Psoas muscle (tissue), 7 donors: ENCODE measurements at regions not wholly inside any gene's neighbourhood (a gene's known extent, or its start where the extent isn't known, plus 50 kb on each side); places are given as distances from the start of the nearest gene placed in this dataset.

ENCODE experiments used
- ATAC-seq, 4 donors: fragments of 200-7000 bp; cut with Tn5 transposase; one replicate each; pipeline ENCODE4 v1.9.1; 2020; ENCODE audit warnings: moderate library complexity in 3 of 4, mild to moderate bottlenecking in 2 of 4
- DNase-seq, 2 donors: peaks; one replicate each; pipeline ENCODE4 v3.0.0-alpha.2; 2020
- H3K27ac ChIP-seq: fragments of 200-600 bp; one replicate; pipeline ENCODE4 v1.8.0; 2022
- H3K27me3 ChIP-seq, 3 donors: fragments of 200-600 bp in 1 of 3; one replicate each; pipeline versions ENCODE4 v1.6.1 to v1.8.0; 2013 to 2022; ENCODE audit warnings: low read length in 2 of 3, mild to moderate bottlenecking in 2 of 3, moderate library complexity in 1 of 3; ENCODE audit not compliant: insufficient read depth in 3 of 3
- H3K36me3 ChIP-seq, 2 donors: fragments of 200-600 bp in 1 of 2; one replicate each; pipeline versions ENCODE4 v1.6.1 to v1.8.0; 2013 to 2022; ENCODE audit warnings: low read depth in 1 of 2, mild to moderate bottlenecking in 1 of 2, moderate library complexity in 1 of 2; ENCODE audit not compliant: insufficient read depth in 1 of 2
- H3K4me1 ChIP-seq: fragments of 200-600 bp; one replicate; pipeline ENCODE4 v1.8.0; 2022
- H3K4me3 ChIP-seq: fragments of 200-600 bp; one replicate; pipeline ENCODE4 v1.8.0; 2022; ENCODE audit warnings: mild to moderate bottlenecking
- H3K9me3 ChIP-seq: fragments of 200-600 bp; one replicate; pipeline ENCODE4 v1.8.0; 2022
- WGBS, 3 donors: extraction: QIAGEN DNeasy Blood & Tissue Kit; methylation state at CpG; one replicate each; pipeline versions ENCODE4 v1.1.6 to v1.1.7; 2013; 5-methylcytosine and 5-hydroxymethylcytosine counted together
- intact Hi-C, 2 donors: fragments of 100-400 bp; cut with DNase I; formaldehyde crosslinking; loops; one replicate each; pipeline versions ENCODE4 v1.11.0 to v1.14.2; 2022
- TF ChIP-seq, protein P1 (sequence below): fragments of 200-600 bp; IDR thresholded peaks from one replicate; pipeline ENCODE4 v1.8.0; 2022; ENCODE audit warnings: antibody characterized with exemption
- donor health status: healthy with polysubstance abuse.
- donor health status: DM: no; HTN: no; CAD: no; lungs with moderate emphysema.
- donor health status: Bipolar disorder and iron deficiency.
- donor health status: healthy.
- donor health status: DM: yes; HTN: yes; CAD: no.
- donor health status: DM: no; HTN: no; CAD: no.
- donor health status: DM: yes; HTN: yes; CAD: no.

DNA sequence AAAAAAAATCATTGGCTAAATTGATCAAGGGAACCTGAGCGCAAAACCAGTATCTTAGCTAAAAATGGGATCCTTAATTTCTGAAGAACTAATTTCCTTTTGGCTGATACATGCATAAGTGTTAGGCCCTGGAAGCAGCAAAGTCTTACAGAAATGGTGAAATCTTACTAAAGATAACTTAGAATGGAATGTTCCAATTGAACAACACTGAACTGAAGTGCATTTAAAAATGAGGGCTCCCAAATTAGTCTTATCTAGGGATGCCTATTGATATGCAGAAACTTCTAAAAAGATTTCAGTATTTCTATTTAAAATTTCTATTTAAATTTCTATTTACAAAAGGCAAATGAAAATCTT, 120.7 kb upstream of the BANK1 start:
- ATAC-seq, result no peak
- intact Hi-C loops, result no loop called here
- no peak overlapping the region for H3K4me3 ChIP-seq
- peaks cover 10% of the 10 kb centered on the region for H3K9me3 ChIP-seq
- TF ChIP-seq, protein P1, sequence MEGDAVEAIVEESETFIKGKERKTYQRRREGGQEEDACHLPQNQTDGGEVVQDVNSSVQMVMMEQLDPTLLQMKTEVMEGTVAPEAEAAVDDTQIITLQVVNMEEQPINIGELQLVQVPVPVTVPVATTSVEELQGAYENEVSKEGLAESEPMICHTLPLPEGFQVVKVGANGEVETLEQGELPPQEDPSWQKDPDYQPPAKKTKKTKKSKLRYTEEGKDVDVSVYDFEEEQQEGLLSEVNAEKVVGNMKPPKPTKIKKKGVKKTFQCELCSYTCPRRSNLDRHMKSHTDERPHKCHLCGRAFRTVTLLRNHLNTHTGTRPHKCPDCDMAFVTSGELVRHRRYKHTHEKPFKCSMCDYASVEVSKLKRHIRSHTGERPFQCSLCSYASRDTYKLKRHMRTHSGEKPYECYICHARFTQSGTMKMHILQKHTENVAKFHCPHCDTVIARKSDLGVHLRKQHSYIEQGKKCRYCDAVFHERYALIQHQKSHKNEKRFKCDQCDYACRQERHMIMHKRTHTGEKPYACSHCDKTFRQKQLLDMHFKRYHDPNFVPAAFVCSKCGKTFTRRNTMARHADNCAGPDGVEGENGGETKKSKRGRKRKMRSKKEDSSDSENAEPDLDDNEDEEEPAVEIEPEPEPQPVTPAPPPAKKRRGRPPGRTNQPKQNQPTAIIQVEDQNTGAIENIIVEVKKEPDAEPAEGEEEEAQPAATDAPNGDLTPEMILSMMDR, result no peak
- no peaks in the 10 kb centered on the region for H3K36me3 ChIP-seq
- no peak overlapping the region for H3K27ac ChIP-seq
- 92 to 100% (median 96%) methylated on average over 1 of the region's 1 CpG for WGBS, 3 donors
- DNase-seq, result no peak
- H3K27me3 ChIP-seq, result no peaks in the 10 kb centered on the region
- no peaks in the 10 kb centered on the region for H3K4me1 ChIP-seq

DNA sequence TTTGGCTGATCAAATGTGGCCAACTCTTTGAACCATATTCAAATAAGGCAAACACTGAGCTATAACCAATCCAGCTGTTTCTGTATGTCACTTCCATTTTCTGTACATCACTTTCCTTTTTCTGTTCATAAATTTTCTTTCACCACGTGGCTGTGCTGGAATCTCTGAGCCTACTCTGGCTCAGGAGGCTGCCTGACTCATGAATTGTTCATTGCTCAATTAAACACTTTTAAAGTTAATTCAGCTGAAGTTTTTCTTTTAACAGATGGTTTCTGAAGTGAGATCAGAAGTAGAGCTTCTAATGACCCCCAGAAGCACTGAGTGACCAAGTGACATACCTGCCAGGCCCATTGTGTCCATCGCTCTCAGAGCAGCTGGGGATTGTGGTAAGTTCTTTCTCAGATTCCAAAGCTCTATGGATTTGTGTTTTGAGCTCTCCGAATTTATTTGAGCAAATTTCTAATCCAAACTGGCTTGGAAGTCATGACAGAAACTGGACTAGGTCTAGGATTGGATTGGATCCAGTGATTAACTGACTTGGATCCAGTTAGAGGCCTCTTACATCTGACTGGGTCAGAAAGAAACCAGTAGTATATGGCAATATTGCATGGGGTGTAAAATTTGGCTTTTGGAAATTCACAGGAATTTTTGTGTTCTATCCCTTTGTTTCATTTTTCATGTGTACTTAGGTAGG, 121.2 kb upstream of the BANK1 start:
- TF ChIP-seq, protein P1, result no peak
- DNase-seq (no peak), ATAC-seq (no peak)
- whole genome bisulfite sequencing, 3 donors, result 42 to 54% (median 48%) methylated on average over 3 of the region's 3 CpGs
- Histone ChIP-seq H3K36me3 (no peaks in the 10 kb centered on the region), H3K27me3 (no peaks in the 10 kb centered on the region), H3K4me3 (no peak overlapping the region), H3K4me1 (no peaks in the 10 kb centered on the region), H3K9me3 (peaks cover 10% of the 10 kb centered on the region), H3K27ac (no peak overlapping the region)
- intact Hi-C loops, result no loop called here

DNA sequence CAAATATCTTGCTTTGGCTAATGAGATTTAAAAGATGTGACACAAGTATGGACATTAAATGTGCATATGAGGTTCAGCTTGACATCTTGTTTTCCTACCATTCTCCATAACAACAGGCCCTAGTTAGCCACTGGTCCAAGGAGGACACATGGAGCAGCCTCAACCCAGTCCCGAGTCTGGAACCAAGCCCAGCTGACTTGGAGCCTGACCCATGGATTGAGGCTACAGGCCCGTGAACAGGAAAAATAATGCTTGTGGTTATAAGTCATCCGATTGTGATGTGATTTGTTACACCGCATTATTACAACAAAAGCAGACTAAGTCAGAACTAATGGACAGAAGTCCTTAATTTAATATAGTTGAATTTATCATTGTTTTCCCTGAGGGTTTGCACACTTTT, 123.2 kb upstream of the BANK1 start:
- WGBS, 3 donors, result 38 to 47% (median 41%) methylated on average over 4 of the region's 4 CpGs
- H3K4me1 ChIP-seq, result no peaks in the 10 kb centered on the region
- DNase-seq (no peak), ATAC-seq (no peak)
- no peak overlapping the region for H3K4me3 ChIP-seq
- H3K36me3 ChIP-seq, result no peaks in the 10 kb centered on the region
- TF ChIP-seq, protein P1, result no peak
- intact Hi-C loops, result no loop called here
- H3K9me3 ChIP-seq, result no peaks in the 10 kb centered on the region
- no peak overlapping the region for H3K27ac ChIP-seq
- H3K27me3 ChIP-seq, result no peaks in the 10 kb centered on the region

DNA sequence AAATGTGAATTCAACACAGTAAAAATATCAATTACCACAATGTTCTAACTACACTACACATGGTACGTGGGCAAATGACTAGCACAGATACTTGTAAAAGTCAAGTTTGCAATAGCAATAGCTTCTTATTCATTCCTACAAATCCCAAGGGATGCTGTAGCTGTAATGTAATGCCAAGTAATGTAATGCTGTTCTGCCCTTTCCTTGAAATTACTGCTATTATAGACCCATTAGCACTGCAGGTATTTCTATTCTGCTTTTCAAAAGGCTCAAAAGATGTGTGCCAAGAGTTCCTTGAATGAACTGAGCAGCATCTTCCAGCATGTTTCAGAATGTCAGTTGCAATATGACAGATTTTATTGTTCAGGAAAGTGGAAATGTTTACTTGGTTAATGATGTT, 129.9 kb upstream of the BANK1 start:
- DNase-seq (no peak), ATAC-seq (no peak)
- Histone ChIP-seq H3K4me1 (no peaks in the 10 kb centered on the region), H3K9me3 (no peaks in the 10 kb centered on the region), H3K36me3 (no peaks in the 10 kb centered on the region), H3K27ac (no peak overlapping the region), H3K4me3 (no peak overlapping the region), H3K27me3 (no peaks in the 10 kb centered on the region)
- intact Hi-C loops, result no loop called here
- TF ChIP-seq, protein P1, result no peak
- 1 to 47% (median 42%) methylated on average over 1 of the region's 1 CpG for WGBS, 3 donors

DNA sequence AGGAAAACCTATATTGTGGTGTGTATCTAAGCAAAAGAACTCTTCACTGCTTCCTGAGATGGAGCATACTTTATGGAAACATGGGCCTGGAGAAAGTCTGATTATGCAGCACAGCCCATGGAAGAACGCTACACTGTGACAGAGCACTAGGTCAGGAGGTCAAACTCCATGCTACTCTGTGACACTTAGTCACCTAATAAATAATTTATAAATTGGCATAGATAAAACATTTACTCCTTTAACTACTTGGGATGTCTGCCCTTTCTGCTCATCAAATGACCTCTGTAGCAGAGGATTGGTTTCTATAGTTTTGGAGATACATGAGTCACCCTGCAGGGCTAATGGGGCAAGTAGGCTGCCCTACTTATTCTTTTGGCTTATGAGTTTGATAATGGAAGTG, 134.7 kb upstream of the BANK1 start:
- Histone ChIP-seq H3K9me3 (no peaks in the 10 kb centered on the region), H3K27me3 (no peaks in the 10 kb centered on the region), H3K4me1 (peaks cover 3% of the 10 kb centered on the region), H3K4me3 (no peak overlapping the region), H3K36me3 (no peaks in the 10 kb centered on the region), H3K27ac (no peak overlapping the region)
- DNase-seq, result no peak
- WGBS, 3 donors, result 84 to 91% (median 86%) methylated on average over 1 of the region's 1 CpG
- intact Hi-C loops, result no loop called here
- TF ChIP-seq, protein P1, result no peak
- ATAC-seq, result no peak
